IMR-90 (cell line): ENCODE measurements at regions not wholly inside any gene's neighbourhood (a gene's known extent, or its start where the extent isn't known, plus 50 kb on each side); places are given as distances from the start of the nearest gene placed in this dataset.

Experiments
- ATAC-seq: fragments of 200-7000 bp; cut with Tn5 transposase; 2 replicates; pipeline ENCODE4 v1.9.1; 2020; ENCODE audit warnings: low read depth, mild to moderate bottlenecking, moderate library complexity
- BruUV-seq: library from RNA; stranded (reverse); fragments of 400-500 nt; replicated peaks from 2 replicates; lab custom pipeline; 2021; lab: Mats Ljungman, UMichigan
- CTCF ChIA-PET: fragments of 300-600 bp; formaldehyde crosslinking; extraction: SDS; loops from one replicate; lab custom pipeline; 2021; ENCODE audit warnings: antibody characterized with exemption; lab: Yijun Ruan, JAX
- POLR2A ChIA-PET: fragments of 300-600 bp; sonication (Branson Sonifier 250); formaldehyde crosslinking; loops from one replicate; lab custom pipeline; 2022; ENCODE audit warnings: antibody characterized with exemption; ENCODE audit not compliant: unreplicated experiment; lab: Charles Lee
- DNase-seq: peaks from one replicate; pipeline ENCODE4 v3.0.0; 2013
- H2AFZ ChIP-seq: replicated peaks from 2 replicates; pipeline ENCODE3; 2013; ENCODE audit warnings: low read length, mild to moderate bottlenecking; ENCODE audit not compliant: poor library complexity
- H2AK5ac ChIP-seq: 2 replicates; pipeline ENCODE4 v1.6.1; 2013; ENCODE audit warnings: low read depth, low read length, inconsistent platforms
- H2AK9ac ChIP-seq: replicated peaks from 2 replicates; pipeline ENCODE3; 2013; ENCODE audit warnings: mild to moderate bottlenecking, low read depth, low read length, moderate library complexity; ENCODE audit not compliant: poor library complexity
- H2BK120ac ChIP-seq: 2 replicates; pipeline ENCODE4 v1.6.1; 2013; ENCODE audit warnings: low read depth, low read length, inconsistent platforms
- H2BK15ac ChIP-seq: 3 replicates; pipeline ENCODE4 v1.6.1; 2013; ENCODE audit warnings: low read depth, low read length, inconsistent platforms
- H2BK20ac ChIP-seq: 2 replicates; pipeline ENCODE4 v1.6.1; 2013; ENCODE audit warnings: low read depth, mild to moderate bottlenecking, inconsistent platforms, low read length, moderate library complexity
- H2BK5ac ChIP-seq: 2 replicates; pipeline ENCODE4 v1.6.1; 2013; ENCODE audit warnings: mild to moderate bottlenecking, low read depth, low read length, inconsistent platforms; ENCODE audit not compliant: poor library complexity, severe bottlenecking
- H3K14ac ChIP-seq: replicated peaks from 2 replicates; pipeline ENCODE4 v1.6.1; 2013; ENCODE audit warnings: low read depth, low read length, inconsistent platforms
- H3K18ac ChIP-seq: 2 replicates; pipeline ENCODE4 v1.6.1; 2013; ENCODE audit warnings: low read depth, low read length, control low read depth
- H3K23ac ChIP-seq: 2 replicates; pipeline ENCODE4 v1.6.1; 2013; ENCODE audit warnings: low read depth, low read length, inconsistent platforms
- H3K27ac ChIP-seq: 2 replicates; pipeline ENCODE4 v1.5.1; 2013; ENCODE audit warnings: mild to moderate bottlenecking, control low read depth, low read length; ENCODE audit not compliant: insufficient read depth
- H3K27me3 ChIP-seq: 2 replicates; pipeline ENCODE4 v1.6.1; 2013; ENCODE audit warnings: low read length; ENCODE audit not compliant: control insufficient read depth, insufficient read depth
- H3K36me3 ChIP-seq: 2 replicates; pipeline ENCODE4 v1.6.1; 2013; ENCODE audit warnings: low read length, mixed read lengths; ENCODE audit not compliant: control insufficient read depth, insufficient read depth
- H3K4ac ChIP-seq: 2 replicates; pipeline ENCODE4 v1.6.1; 2013; ENCODE audit warnings: low read depth, low read length, inconsistent platforms
- H3K4me1 ChIP-seq: 2 replicates; pipeline ENCODE4 v1.6.1; 2013; ENCODE audit warnings: low read length, mixed read lengths; ENCODE audit not compliant: control insufficient read depth, insufficient read depth
- H3K4me2 ChIP-seq: 2 replicates; pipeline ENCODE4 v1.6.1; 2013; ENCODE audit warnings: low read depth, mild to moderate bottlenecking, control low read depth, low read length, moderate library complexity
- H3K4me3 ChIP-seq: 2 replicates; pipeline ENCODE4 v1.5.1; 2013; ENCODE audit warnings: low read depth, mild to moderate bottlenecking, control low read depth, low read length, moderate library complexity; ENCODE audit not compliant: insufficient read depth
- H3K56ac ChIP-seq: 2 replicates; pipeline ENCODE4 v1.6.1; 2013; ENCODE audit warnings: low read length, inconsistent platforms; ENCODE audit not compliant: insufficient read depth; ENCODE audit errors: extremely low read depth
- H3K79me1 ChIP-seq, 2 experiments: 2 replicates each; pipeline ENCODE4 v1.6.1; 2013; ENCODE audit warnings: low read length in 2 of 2, inconsistent platforms in 1 of 2, low read depth in 1 of 2
- H3K9ac ChIP-seq: 2 replicates; pipeline ENCODE4 v1.6.1; 2013; ENCODE audit warnings: low read depth, low read length, control low read depth
- H3K9me1 ChIP-seq: 2 replicates; pipeline ENCODE4 v1.6.1; 2013; ENCODE audit warnings: low read length, inconsistent platforms; ENCODE audit not compliant: insufficient read depth
- H3K9me3 ChIP-seq: 2 replicates; pipeline ENCODE4 v1.6.1; 2013; ENCODE audit warnings: low read length; ENCODE audit not compliant: control insufficient read depth, insufficient read depth
- H4K20me1 ChIP-seq: 2 replicates; pipeline ENCODE4 v1.6.1; 2013; ENCODE audit warnings: low read length, inconsistent platforms; ENCODE audit not compliant: insufficient read depth
- H4K5ac ChIP-seq: 2 replicates; pipeline ENCODE4 v1.6.1; 2013; ENCODE audit warnings: mild to moderate bottlenecking, low read depth, low read length, control low read depth
- H4K8ac ChIP-seq, 2 experiments: 2 replicates each; pipeline ENCODE4 v1.6.1; 2013; ENCODE audit warnings: low read depth in 2 of 2, low read length in 2 of 2, control low read depth in 1 of 2, inconsistent platforms in 1 of 2
- H4K91ac ChIP-seq: 2 replicates; pipeline ENCODE4 v1.6.1; 2013; ENCODE audit warnings: low read depth, low read length, inconsistent platforms; ENCODE audit not compliant: insufficient read depth
- BHLHE40 ChIP-seq: fragments of 150-350 bp; IDR thresholded peaks from 2 replicates; pipeline ENCODE4 v1.6.1; 2016; ENCODE audit warnings: mild to moderate bottlenecking, low read depth, low read length
- CEBPB ChIP-seq: IDR thresholded peaks from 2 replicates; pipeline ENCODE4 v1.6.1; 2012; ENCODE audit warnings: low read depth, low read length, improper control_type of control experiment
- CHD1 ChIP-seq: IDR thresholded peaks from 2 replicates; pipeline ENCODE4 v1.6.1; 2012; ENCODE audit warnings: low read depth, low read length, improper control_type of control experiment
- CTCF ChIP-seq: conservative IDR thresholded peaks from 2 replicates; pipeline ENCODE4 v1.5.1; 2012; ENCODE audit warnings: mild to moderate bottlenecking, low read depth, low read length, improper control_type of control experiment
- FOS ChIP-seq: fragments of 150-350 bp; IDR thresholded peaks from 2 replicates; pipeline ENCODE4 v1.6.1; 2016; ENCODE audit warnings: low read depth, low read length
- MAFK ChIP-seq: IDR thresholded peaks from 2 replicates; pipeline ENCODE4 v1.6.1; 2012; ENCODE audit warnings: low read depth, low read length, improper control_type of control experiment
- MAZ ChIP-seq: IDR thresholded peaks from 2 replicates; pipeline ENCODE4 v1.6.1; 2012; ENCODE audit warnings: low read depth, mild to moderate bottlenecking, low read length, improper control_type of control experiment, moderate library complexity, borderline replicate concordance
- MXI1 ChIP-seq: IDR thresholded peaks from 2 replicates; pipeline ENCODE4 v1.6.1; 2012; ENCODE audit warnings: low read depth, mild to moderate bottlenecking, low read length, moderate library complexity, borderline replicate concordance
- NFE2L2 ChIP-seq: fragments of 150-350 bp; IDR thresholded peaks from 2 replicates; pipeline ENCODE4 v1.6.1; 2016; ENCODE audit warnings: low read depth, mild to moderate bottlenecking, low read length
- POLR2A ChIP-seq: IDR thresholded peaks from 2 replicates; pipeline ENCODE4 v1.6.1; 2012; ENCODE audit warnings: mild to moderate bottlenecking, low read depth, low read length
- RAD21 ChIP-seq: IDR thresholded peaks from 2 replicates; pipeline ENCODE4 v1.6.1; 2012; ENCODE audit warnings: low read length, improper control_type of control experiment
- RCOR1 ChIP-seq: IDR thresholded peaks from 2 replicates; pipeline ENCODE4 v1.6.1; 2012; ENCODE audit warnings: mild to moderate bottlenecking, low read length, improper control_type of control experiment; ENCODE audit not compliant: insufficient replicate concordance
- RFX5 ChIP-seq: IDR thresholded peaks from 2 replicates; pipeline ENCODE4 v1.8.0; 2012; ENCODE audit warnings: low read depth, mild to moderate bottlenecking, low read length, moderate library complexity
- SMC3 ChIP-seq: fragments of 150-350 bp; IDR thresholded peaks from 2 replicates; pipeline ENCODE4 v1.6.1; 2016; ENCODE audit warnings: low read depth, mild to moderate bottlenecking, antibody characterized with exemption, low read length, moderate library complexity
- USF2 ChIP-seq: fragments of 150-350 bp; IDR thresholded peaks from 2 replicates; pipeline ENCODE4 v1.6.1; 2017; ENCODE audit warnings: mild to moderate bottlenecking, antibody characterized with exemption, low read length, low read depth
- WGBS, 2 experiments: methylation state at CpG; one replicate each; pipeline versions ENCODE4 v1.1.5 to v1.1.7; 2013; ENCODE audit warnings: missing lambda C conversion rate in 2 of 2; ENCODE audit not compliant: insufficient read length in 1 of 2; ENCODE audit errors: extremely low coverage in 2 of 2; 5-methylcytosine and 5-hydroxymethylcytosine counted together
- dilution Hi-C: fragments of 300-500 bp; cut with HindIII; formaldehyde crosslinking; loops from one replicate; pipeline ENCODE4 v1.14.3; 2018; ENCODE audit warnings: low sequenced_read_pairs; ENCODE audit not compliant: unreplicated experiment
- in situ Hi-C: fragments of 300-500 bp; cut with MboI; formaldehyde crosslinking; loops from 3 replicates; pipeline ENCODE4 v1.14.3; 2019; ENCODE audit warnings: low sequenced_read_pairs, inconsistent platforms, mixed read lengths
- intact Hi-C: fragments of 100-400 bp; cut with micrococcal nuclease; formaldehyde crosslinking; loops from 2 replicates; pipeline ENCODE4 v1.10.0; 2022
- TF ChIP-seq, protein P1 (sequence below): fragments of 150-350 bp; IDR thresholded peaks from 2 replicates; pipeline ENCODE4 v1.6.1; 2016; ENCODE audit warnings: low read depth, mild to moderate bottlenecking, low read length, moderate library complexity, borderline replicate concordance

GRCh38 chr4:81922313-81922712, 450.6 kb upstream of the RASGEF1B start:
- Histone ChIP-seq H3K9ac (no peak overlapping the region), H2BK120ac (no peak overlapping the region), H4K5ac (no peak overlapping the region), H3K79me1 (no peaks in the 10 kb centered on the region), H2AK9ac (no peak overlapping the region), H4K20me1 (no peaks in the 10 kb centered on the region), H3K4me1 (no peaks in the 10 kb centered on the region), H3K27ac (no peak overlapping the region), H3K4me3 (no peak overlapping the region), H3K9me1 (no peaks in the 10 kb centered on the region), H3K27me3 (no peaks in the 10 kb centered on the region), H3K18ac (no peak overlapping the region), H2AFZ (no peak overlapping the region), H3K4me2 (no peak overlapping the region), H2BK15ac (no peak overlapping the region), H3K56ac (no peak overlapping the region), H3K14ac (no peak overlapping the region), H4K8ac (no peak overlapping the region), H3K4ac (no peak overlapping the region), H2AK5ac (no peak overlapping the region), H3K36me3 (no peaks in the 10 kb centered on the region), H2BK5ac (no peak overlapping the region), H3K23ac (no peak overlapping the region), H3K9me3 (no peaks in the 10 kb centered on the region), H4K91ac (no peak overlapping the region), H2BK20ac (no peak overlapping the region)
- BruUV-seq, result no TSS peak
- TF ChIP-seq BHLHE40 (no peak), POLR2A (no peak), CEBPB (no peak), CTCF (no peak), FOS (no peak), RAD21 (no peak), RFX5 (no peak), NFE2L2 (no peak), USF2 (no peak), MXI1 (no peak), RCOR1 (no peak), SMC3 (no peak), MAFK (no peak), CHD1 (no peak), MAZ (no peak)
- TF ChIP-seq, protein P1, sequence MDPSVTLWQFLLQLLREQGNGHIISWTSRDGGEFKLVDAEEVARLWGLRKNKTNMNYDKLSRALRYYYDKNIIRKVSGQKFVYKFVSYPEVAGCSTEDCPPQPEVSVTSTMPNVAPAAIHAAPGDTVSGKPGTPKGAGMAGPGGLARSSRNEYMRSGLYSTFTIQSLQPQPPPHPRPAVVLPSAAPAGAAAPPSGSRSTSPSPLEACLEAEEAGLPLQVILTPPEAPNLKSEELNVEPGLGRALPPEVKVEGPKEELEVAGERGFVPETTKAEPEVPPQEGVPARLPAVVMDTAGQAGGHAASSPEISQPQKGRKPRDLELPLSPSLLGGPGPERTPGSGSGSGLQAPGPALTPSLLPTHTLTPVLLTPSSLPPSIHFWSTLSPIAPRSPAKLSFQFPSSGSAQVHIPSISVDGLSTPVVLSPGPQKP, result no peak
- dilution Hi-C loops (no loop called here), intact Hi-C loops (no loop called here), in situ Hi-C loops (no loop called here)
- CTCF ChIA-PET, result no interaction called here
- no peak for DNase-seq
- ATAC-seq, result no peak
- no CpG with 5 or more reads among the region's 3 CpGs for WGBS, 2 experiments
- POLR2A ChIA-PET, result no interaction called here
